HFFc6 (cell line): ENCODE measurements at regions not wholly inside any gene's neighbourhood (a gene's known extent, or its start where the extent isn't known, plus 50 kb on each side); places are given as distances from the start of the nearest gene placed in this dataset.

Experiments used
- DNase-seq: peaks from one replicate; pipeline ENCODE4 v3.0.0-alpha.2; 2018
- H3K27ac Mint-ChIP-seq: 2 replicates; pipeline ENCODE4 v1.8.0; 2020; ENCODE audit warnings: mild to moderate bottlenecking, mixed read lengths
- H3K27me3 Mint-ChIP-seq: 2 replicates; pipeline ENCODE4 v1.8.0; 2021; ENCODE audit warnings: mild to moderate bottlenecking, moderate library complexity, mixed read lengths; ENCODE audit not compliant: insufficient read depth
- H3K36me3 Mint-ChIP-seq: 2 replicates; pipeline ENCODE4 v1.8.0; 2021; ENCODE audit warnings: low read depth, mixed read lengths
- H3K4me1 Mint-ChIP-seq: 2 replicates; pipeline ENCODE4 v1.8.0; 2020; ENCODE audit warnings: low read depth, mixed read lengths
- H3K4me3 Mint-ChIP-seq: 2 replicates; pipeline ENCODE4 v1.8.0; 2020; ENCODE audit warnings: mild to moderate bottlenecking, moderate library complexity, mixed read lengths
- H3K9me3 Mint-ChIP-seq: 2 replicates; pipeline ENCODE4 v1.8.0; 2020; ENCODE audit warnings: mild to moderate bottlenecking, mixed read lengths
- CTCF ChIP-seq: fragments of 200-600 bp; sonication (generic); IDR thresholded peaks from 2 replicates; pipeline ENCODE4 v1.5.0; 2021; ENCODE audit warnings: antibody characterized with exemption, mild to moderate bottlenecking

GRCh38 chr9:17031546-17031945, 103.3 kb upstream of the CNTLN start:
- Mint-ChIP-seq H3K27me3 (peaks cover 2% of the 10 kb centered on the region; the same call in 1 of the 2 replicates), H3K36me3 (peaks cover 20% of the 10 kb centered on the region), H3K9me3 (peaks cover 15% of the 10 kb centered on the region), H3K27ac (no peak overlapping the region), H3K4me3 (no peak overlapping the region), H3K4me1 (no peaks in the 10 kb centered on the region)
- TF ChIP-seq CTCF: no peak
- DNase-seq: no peak

- no peak for DNase-seq
- H3K9me3 Mint-ChIP-seq: peaks cover 17% of the 10 kb centered on the region
- H3K4me1 Mint-ChIP-seq: no peaks in the 10 kb centered on the region
- no peaks in the 10 kb centered on the region for H3K27me3 Mint-ChIP-seq
- no peak overlapping the region for H3K4me3 Mint-ChIP-seq
- TF ChIP-seq CTCF: no peak
- H3K27ac Mint-ChIP-seq: no peak overlapping the region
- H3K36me3 Mint-ChIP-seq: peaks cover 15% of the 10 kb centered on the region
Measured at GRCh38 chr9:17025281-17025680, 109.6 kb upstream of the CNTLN start.

- H3K4me3 Mint-ChIP-seq: no peak overlapping the region
- peaks cover 8% of the 10 kb centered on the region for H3K36me3 Mint-ChIP-seq
- no peaks in the 10 kb centered on the region for H3K27me3 Mint-ChIP-seq
- no peak for TF ChIP-seq CTCF
- H3K9me3 Mint-ChIP-seq: peaks cover 9% of the 10 kb centered on the region; the same call in 1 of the 2 replicates
- H3K4me1 Mint-ChIP-seq: peaks cover 6% of the 10 kb centered on the region
- no peak for DNase-seq
- no peak overlapping the region for H3K27ac Mint-ChIP-seq
Measured at GRCh38 chr9:17024129-17024528, 110.7 kb upstream of the CNTLN start.

- Mint-ChIP-seq H3K36me3 (peaks cover 8% of the 10 kb centered on the region), H3K9me3 (peaks cover 9% of the 10 kb centered on the region; the same call in 1 of the 2 replicates), H3K27me3 (no peaks in the 10 kb centered on the region), H3K4me3 (no peak overlapping the region), H3K4me1 (peaks cover 30% of the 10 kb centered on the region), H3K27ac (no peak overlapping the region)
- no peak for DNase-seq
- no peak for TF ChIP-seq CTCF
Measured at GRCh38 chr9:17021387-17021970, 113.4 kb upstream of the CNTLN start.

GRCh38 chr9:17019398-17019797, 115.4 kb upstream of the CNTLN start:
- no peak for DNase-seq
- peaks cover 30% of the 10 kb centered on the region for H3K4me1 Mint-ChIP-seq
- H3K27ac Mint-ChIP-seq: no peak overlapping the region
- no peak overlapping the region for H3K4me3 Mint-ChIP-seq
- peaks cover 9% of the 10 kb centered on the region; the same call in 1 of the 2 replicates for H3K9me3 Mint-ChIP-seq
- H3K27me3 Mint-ChIP-seq: no peaks in the 10 kb centered on the region
- TF ChIP-seq CTCF: no peak
- H3K36me3 Mint-ChIP-seq: peaks cover 8% of the 10 kb centered on the region
